HEK293 (cell line): ENCODE measurements at regions not wholly inside any gene's neighbourhood (a gene's known extent, or its start where the extent isn't known, plus 50 kb on each side); places are given as distances from the start of the nearest gene placed in this dataset.

Experiments used
- CTCF ChIA-PET: fragments of 350-600 bp; formaldehyde crosslinking; extraction: SDS; loops from one replicate; lab custom pipeline; 2021; ENCODE audit warnings: antibody characterized with exemption; lab: Yijun Ruan, JAX
- POLR2A ChIA-PET: fragments of 300-600 bp; formaldehyde crosslinking; extraction: SDS; loops from one replicate; lab custom pipeline; 2020; ENCODE audit warnings: antibody characterized with exemption, inconsistent platforms; lab: Yijun Ruan, JAX
- H3K27ac ChIP-seq: fragments of 200-500 bp; sonication (Bioruptor generic); 2 replicates; pipeline ENCODE4 v1.5.1; 2014; ENCODE audit warnings: low read depth, low read length, control low read depth, inconsistent platforms; ENCODE audit errors: extremely low read depth
- H3K36me3 ChIP-seq, 2 experiments: fragments of 200-500 bp in 1 of 2; sonication (Bioruptor generic) in 1 of 2; 1 replicate in 1 of 2; 2 replicates in 1 of 2; pipeline ENCODE4 v1.5.1; 2014 to 2017; ENCODE audit warnings: inconsistent platforms in 2 of 2, low read length in 2 of 2; ENCODE audit not compliant: control insufficient read depth in 2 of 2, insufficient read depth in 1 of 2
- H3K4me1 ChIP-seq: fragments of 200-500 bp; sonication (Bioruptor generic); 2 replicates; pipeline ENCODE4 v1.5.1; 2014; ENCODE audit warnings: mild to moderate bottlenecking, low read length, inconsistent platforms; ENCODE audit not compliant: control insufficient read depth, insufficient read depth
- H3K4me3 ChIP-seq: 2 replicates; pipeline ENCODE4 v1.5.1; 2011; ENCODE audit warnings: low read depth, mild to moderate bottlenecking, control low read depth, low read length, moderate library complexity
- H3K9me3 ChIP-seq: fragments of 200-500 bp; sonication (Bioruptor generic); 2 replicates; pipeline ENCODE4 v1.5.1; 2014; ENCODE audit warnings: low read depth, low read length, inconsistent platforms; ENCODE audit not compliant: control insufficient read depth, insufficient read depth
- HOXC10 ChIP-seq: sonication (generic); formaldehyde crosslinking; IDR thresholded peaks from 2 replicates; pipeline ENCODE4 v1.8.1; 2023; ENCODE audit warnings: mild to moderate bottlenecking, missing genetic modification reagents
- KLF9 ChIP-seq: fragments of 450-650 bp; formaldehyde crosslinking; IDR thresholded peaks from 2 replicates; pipeline ENCODE4 v1.5.1; 2016; ENCODE audit warnings: missing biosample characterization, missing genetic modification characterization, low read depth
- YY2 ChIP-seq: fragments of 450-650 bp; formaldehyde crosslinking; IDR thresholded peaks from 2 replicates; pipeline ENCODE4 v1.5.1; 2016; ENCODE audit warnings: missing biosample characterization, missing genetic modification characterization
- ZBTB48 ChIP-seq: fragments of 450-650 bp; formaldehyde crosslinking; IDR thresholded peaks from 2 replicates; pipeline ENCODE4 v1.5.1; 2016; ENCODE audit warnings: missing biosample characterization, missing genetic modification characterization
- ZNF132 ChIP-seq: fragments of 450-650 bp; formaldehyde crosslinking; IDR thresholded peaks from 2 replicates; pipeline ENCODE4 v1.5.1; 2017; ENCODE audit warnings: missing biosample characterization, missing genetic modification characterization, borderline replicate concordance
- ZNF174 ChIP-seq: fragments of 450-650 bp; formaldehyde crosslinking; IDR thresholded peaks from 2 replicates; pipeline ENCODE4 v1.5.0; 2017; ENCODE audit warnings: missing biosample characterization, mild to moderate bottlenecking, missing genetic modification characterization
- ZNF223 ChIP-seq: fragments of 450-650 bp; formaldehyde crosslinking; IDR thresholded peaks from 2 replicates; pipeline ENCODE4 v1.5.1; 2016; ENCODE audit warnings: missing biosample characterization, missing genetic modification characterization
- ZNF23 ChIP-seq: fragments of 450-650 bp; formaldehyde crosslinking; IDR thresholded peaks from 2 replicates; pipeline ENCODE4 v1.5.1; 2016; ENCODE audit warnings: missing biosample characterization, missing genetic modification characterization, borderline replicate concordance
- ZNF24 ChIP-seq: fragments of 450-650 bp; formaldehyde crosslinking; IDR thresholded peaks from 2 replicates; pipeline ENCODE4 v1.5.1; 2016; ENCODE audit warnings: missing biosample characterization, missing genetic modification characterization
- ZNF473 ChIP-seq: fragments of 450-650 bp; formaldehyde crosslinking; IDR thresholded peaks from 2 replicates; pipeline ENCODE4 v1.5.1; 2017; ENCODE audit warnings: missing biosample characterization, missing genetic modification characterization
- ZNF549 ChIP-seq: fragments of 450-650 bp; IDR thresholded peaks from 2 replicates; pipeline ENCODE4 v1.5.1; 2018; ENCODE audit warnings: missing biosample characterization, missing genetic modification characterization, mild to moderate bottlenecking, inconsistent platforms, moderate library complexity
- ZNF585B ChIP-seq: fragments of 450-650 bp; formaldehyde crosslinking; IDR thresholded peaks from 2 replicates; pipeline ENCODE4 v1.5.1; 2016; ENCODE audit warnings: missing biosample characterization, missing genetic modification characterization
- ZNF664 ChIP-seq: fragments of 450-650 bp; formaldehyde crosslinking; IDR thresholded peaks from 2 replicates; pipeline ENCODE4 v1.5.1; 2016; ENCODE audit warnings: missing biosample characterization, missing genetic modification characterization
- TF ChIP-seq, protein P1 (sequence below): sonication (generic); formaldehyde crosslinking; IDR thresholded peaks from 2 replicates; pipeline ENCODE4 v1.8.1; 2022; ENCODE audit warnings: mild to moderate bottlenecking, moderate library complexity, missing genetic modification reagents
- TF ChIP-seq, protein P2 (sequence below): fragments of 450-650 bp; formaldehyde crosslinking; IDR thresholded peaks from 2 replicates; pipeline ENCODE4 v1.5.1; 2016; ENCODE audit warnings: missing biosample characterization, missing genetic modification characterization
- TF ChIP-seq, protein P3 (sequence below): fragments of 450-650 bp; formaldehyde crosslinking; IDR thresholded peaks from 2 replicates; pipeline ENCODE4 v1.5.1; 2016; ENCODE audit warnings: missing biosample characterization, missing genetic modification characterization
- TF ChIP-seq, protein P4 (sequence below): fragments of 450-650 bp; formaldehyde crosslinking; IDR thresholded peaks from 2 replicates; pipeline ENCODE4 v1.5.1; 2017; ENCODE audit warnings: missing biosample characterization, missing genetic modification characterization
- TF ChIP-seq, protein P5 (sequence below): fragments of 450-650 bp; formaldehyde crosslinking; IDR thresholded peaks from 2 replicates; pipeline ENCODE4 v1.5.1; 2016; ENCODE audit warnings: missing biosample characterization, missing genetic modification characterization

DNA sequence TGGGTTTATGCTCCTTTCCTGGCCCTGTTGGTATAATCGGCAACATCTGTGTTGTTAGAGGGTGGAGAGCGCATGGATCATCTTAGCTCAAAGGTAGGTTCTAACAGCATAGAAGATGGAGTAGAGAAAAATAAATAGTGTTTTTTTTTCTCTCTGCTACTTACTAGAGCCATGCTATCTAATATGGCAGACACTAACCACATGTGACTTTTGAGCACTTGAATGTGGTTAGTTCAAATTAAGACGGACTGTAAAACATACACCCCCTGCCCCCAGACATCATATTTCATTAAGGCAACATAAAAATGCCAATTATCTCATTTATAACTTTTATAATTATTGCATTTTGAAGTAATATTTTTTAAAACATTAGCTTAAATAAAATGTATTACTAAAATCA is 525.1 kb downstream of the KIF20B start (continued):
- TF ChIP-seq, protein P1, sequence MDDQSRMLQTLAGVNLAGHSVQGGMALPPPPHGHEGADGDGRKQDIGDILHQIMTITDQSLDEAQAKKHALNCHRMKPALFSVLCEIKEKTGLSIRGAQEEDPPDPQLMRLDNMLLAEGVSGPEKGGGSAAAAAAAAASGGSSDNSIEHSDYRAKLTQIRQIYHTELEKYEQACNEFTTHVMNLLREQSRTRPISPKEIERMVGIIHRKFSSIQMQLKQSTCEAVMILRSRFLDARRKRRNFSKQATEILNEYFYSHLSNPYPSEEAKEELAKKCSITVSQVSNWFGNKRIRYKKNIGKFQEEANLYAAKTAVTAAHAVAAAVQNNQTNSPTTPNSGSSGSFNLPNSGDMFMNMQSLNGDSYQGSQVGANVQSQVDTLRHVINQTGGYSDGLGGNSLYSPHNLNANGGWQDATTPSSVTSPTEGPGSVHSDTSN (CRISPR knock-in tag): no peak
- TF ChIP-seq, protein P2, sequence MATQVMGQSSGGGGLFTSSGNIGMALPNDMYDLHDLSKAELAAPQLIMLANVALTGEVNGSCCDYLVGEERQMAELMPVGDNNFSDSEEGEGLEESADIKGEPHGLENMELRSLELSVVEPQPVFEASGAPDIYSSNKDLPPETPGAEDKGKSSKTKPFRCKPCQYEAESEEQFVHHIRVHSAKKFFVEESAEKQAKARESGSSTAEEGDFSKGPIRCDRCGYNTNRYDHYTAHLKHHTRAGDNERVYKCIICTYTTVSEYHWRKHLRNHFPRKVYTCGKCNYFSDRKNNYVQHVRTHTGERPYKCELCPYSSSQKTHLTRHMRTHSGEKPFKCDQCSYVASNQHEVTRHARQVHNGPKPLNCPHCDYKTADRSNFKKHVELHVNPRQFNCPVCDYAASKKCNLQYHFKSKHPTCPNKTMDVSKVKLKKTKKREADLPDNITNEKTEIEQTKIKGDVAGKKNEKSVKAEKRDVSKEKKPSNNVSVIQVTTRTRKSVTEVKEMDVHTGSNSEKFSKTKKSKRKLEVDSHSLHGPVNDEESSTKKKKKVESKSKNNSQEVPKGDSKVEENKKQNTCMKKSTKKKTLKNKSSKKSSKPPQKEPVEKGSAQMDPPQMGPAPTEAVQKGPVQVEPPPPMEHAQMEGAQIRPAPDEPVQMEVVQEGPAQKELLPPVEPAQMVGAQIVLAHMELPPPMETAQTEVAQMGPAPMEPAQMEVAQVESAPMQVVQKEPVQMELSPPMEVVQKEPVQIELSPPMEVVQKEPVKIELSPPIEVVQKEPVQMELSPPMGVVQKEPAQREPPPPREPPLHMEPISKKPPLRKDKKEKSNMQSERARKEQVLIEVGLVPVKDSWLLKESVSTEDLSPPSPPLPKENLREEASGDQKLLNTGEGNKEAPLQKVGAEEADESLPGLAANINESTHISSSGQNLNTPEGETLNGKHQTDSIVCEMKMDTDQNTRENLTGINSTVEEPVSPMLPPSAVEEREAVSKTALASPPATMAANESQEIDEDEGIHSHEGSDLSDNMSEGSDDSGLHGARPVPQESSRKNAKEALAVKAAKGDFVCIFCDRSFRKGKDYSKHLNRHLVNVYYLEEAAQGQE (tag by site-specific recombination): no peak
- TF ChIP-seq ZNF223 (no peak), ZNF473 (tag by site-specific recombination) (no peak), ZNF174 (tag by site-specific recombination) (no peak), KLF9 (tag by site-specific recombination) (no peak), ZNF549 (tag by site-specific recombination) (no peak)

DNA sequence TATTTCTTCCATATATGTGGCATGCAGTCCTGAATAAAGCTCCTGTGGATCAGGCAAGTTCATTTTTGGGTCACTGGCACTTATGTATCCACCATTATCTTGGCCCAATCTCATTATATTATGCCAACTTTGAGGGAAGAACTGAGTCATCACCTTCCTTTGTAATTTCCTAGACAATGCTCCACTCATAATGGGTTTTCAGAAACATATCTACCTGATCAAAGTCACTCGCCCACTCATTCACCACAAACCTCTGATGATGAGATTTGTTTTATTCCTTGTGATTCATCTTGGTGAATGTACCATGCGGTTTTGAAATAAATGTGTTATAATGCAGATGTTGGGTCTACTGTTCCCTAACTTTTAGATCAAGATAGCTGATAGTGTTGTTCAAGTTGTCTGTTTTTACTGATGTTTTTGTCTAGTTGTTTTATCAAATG is 525.8 kb downstream of the KIF20B start:
- ChIA-PET CTCF (no interaction called here), POLR2A (no interaction called here)
- TF ChIP-seq, protein P3, sequence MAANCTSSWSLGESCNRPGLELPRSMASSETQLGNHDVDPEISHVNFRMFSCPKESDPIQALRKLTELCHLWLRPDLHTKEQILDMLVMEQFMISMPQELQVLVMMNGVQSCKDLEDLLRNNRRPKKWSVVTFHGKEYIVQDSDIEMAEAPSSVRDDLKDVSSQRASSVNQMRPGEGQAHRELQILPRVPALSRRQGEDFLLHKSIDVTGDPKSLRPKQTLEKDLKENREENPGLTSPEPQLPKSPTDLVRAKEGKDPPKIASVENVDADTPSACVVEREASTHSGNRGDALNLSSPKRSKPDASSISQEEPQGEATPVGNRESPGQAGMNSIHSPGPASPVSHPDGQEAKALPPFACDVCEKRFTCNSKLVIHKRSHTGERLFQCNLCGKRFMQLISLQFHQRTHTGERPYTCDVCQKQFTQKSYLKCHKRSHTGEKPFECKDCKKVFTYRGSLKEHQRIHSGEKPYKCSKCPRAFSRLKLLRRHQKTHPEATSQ (tag by site-specific recombination): no peak
- TF ChIP-seq, protein P4, sequence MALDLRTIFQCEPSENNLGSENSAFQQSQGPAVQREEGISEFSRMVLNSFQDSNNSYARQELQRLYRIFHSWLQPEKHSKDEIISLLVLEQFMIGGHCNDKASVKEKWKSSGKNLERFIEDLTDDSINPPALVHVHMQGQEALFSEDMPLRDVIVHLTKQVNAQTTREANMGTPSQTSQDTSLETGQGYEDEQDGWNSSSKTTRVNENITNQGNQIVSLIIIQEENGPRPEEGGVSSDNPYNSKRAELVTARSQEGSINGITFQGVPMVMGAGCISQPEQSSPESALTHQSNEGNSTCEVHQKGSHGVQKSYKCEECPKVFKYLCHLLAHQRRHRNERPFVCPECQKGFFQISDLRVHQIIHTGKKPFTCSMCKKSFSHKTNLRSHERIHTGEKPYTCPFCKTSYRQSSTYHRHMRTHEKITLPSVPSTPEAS: no peak
- TF ChIP-seq, protein P1 (CRISPR knock-in tag): no peak
- TF ChIP-seq ZNF664 (no peak), HOXC10 (CRISPR knock-in tag) (no peak), ZNF24 (tag by site-specific recombination) (no peak), YY2 (no peak), ZNF23 (no peak), ZNF585B (tag by site-specific recombination) (no peak), ZBTB48 (tag by site-specific recombination) (no peak)
- no peaks in the 10 kb centered on the region; the same call in 1 of the 2 replicates for H3K9me3 ChIP-seq
- peaks cover 3% of the 10 kb centered on the region; the same call in 1 of the 2 replicates for H3K4me1 ChIP-seq
- H3K4me3 ChIP-seq: no peak overlapping the region
- H3K27ac ChIP-seq: no peak overlapping the region
- no peaks in the 10 kb centered on the region for H3K36me3 ChIP-seq

DNA sequence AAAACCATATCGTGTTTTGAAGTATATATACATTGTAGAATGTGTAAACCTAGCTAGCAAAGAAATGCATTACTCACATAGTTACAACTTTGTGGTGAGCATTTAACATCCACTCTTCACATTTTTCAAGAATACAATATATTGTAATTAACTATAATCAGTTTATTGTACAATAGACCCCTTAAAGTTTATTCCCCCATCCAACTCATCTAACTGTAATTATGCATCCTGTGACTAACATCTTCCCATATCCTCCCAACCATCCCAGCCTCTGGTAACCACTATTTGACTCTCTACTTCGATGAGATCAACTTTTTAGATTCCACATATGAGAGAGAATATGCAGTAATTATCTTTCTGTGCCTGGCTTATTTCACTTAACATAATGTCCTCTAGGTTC is 526.4 kb downstream of the KIF20B start:
- no peak for TF ChIP-seq ZNF132
- TF ChIP-seq, protein P5, sequence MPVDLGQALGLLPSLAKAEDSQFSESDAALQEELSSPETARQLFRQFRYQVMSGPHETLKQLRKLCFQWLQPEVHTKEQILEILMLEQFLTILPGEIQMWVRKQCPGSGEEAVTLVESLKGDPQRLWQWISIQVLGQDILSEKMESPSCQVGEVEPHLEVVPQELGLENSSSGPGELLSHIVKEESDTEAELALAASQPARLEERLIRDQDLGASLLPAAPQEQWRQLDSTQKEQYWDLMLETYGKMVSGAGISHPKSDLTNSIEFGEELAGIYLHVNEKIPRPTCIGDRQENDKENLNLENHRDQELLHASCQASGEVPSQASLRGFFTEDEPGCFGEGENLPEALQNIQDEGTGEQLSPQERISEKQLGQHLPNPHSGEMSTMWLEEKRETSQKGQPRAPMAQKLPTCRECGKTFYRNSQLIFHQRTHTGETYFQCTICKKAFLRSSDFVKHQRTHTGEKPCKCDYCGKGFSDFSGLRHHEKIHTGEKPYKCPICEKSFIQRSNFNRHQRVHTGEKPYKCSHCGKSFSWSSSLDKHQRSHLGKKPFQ (tag by site-specific recombination): no peak
- TF ChIP-seq, protein P3 (tag by site-specific recombination): no peak
- CTCF ChIA-PET: no interaction called here
- Histone ChIP-seq H3K4me1 (peaks cover 3% of the 10 kb centered on the region; the same call in 1 of the 2 replicates), H3K9me3 (no peaks in the 10 kb centered on the region; the same call in 1 of the 2 replicates), H3K36me3 (no peaks in the 10 kb centered on the region), H3K27ac (no peak overlapping the region), H3K4me3 (no peak overlapping the region)
- POLR2A ChIA-PET: no interaction called here
